HG03103 (cell line): ENCODE measurements at regions not wholly inside any gene's neighbourhood (a gene's known extent, or its start where the extent isn't known, plus 50 kb on each side); places are given as distances from the start of the nearest gene placed in this dataset.
"Not testable (repeated sequence)": the region's sequence is repeated elsewhere in the genome, so short reads cannot be mapped to it uniquely, and the experiment has no call there.

Source experiments
- ATAC-seq: cut with Tn5 transposase; IDR thresholded peaks from one replicate; pipeline ENCODE4 v1.9.1; 2021; ENCODE audit warnings: low read depth; ENCODE audit not compliant: unreplicated experiment

DNA sequence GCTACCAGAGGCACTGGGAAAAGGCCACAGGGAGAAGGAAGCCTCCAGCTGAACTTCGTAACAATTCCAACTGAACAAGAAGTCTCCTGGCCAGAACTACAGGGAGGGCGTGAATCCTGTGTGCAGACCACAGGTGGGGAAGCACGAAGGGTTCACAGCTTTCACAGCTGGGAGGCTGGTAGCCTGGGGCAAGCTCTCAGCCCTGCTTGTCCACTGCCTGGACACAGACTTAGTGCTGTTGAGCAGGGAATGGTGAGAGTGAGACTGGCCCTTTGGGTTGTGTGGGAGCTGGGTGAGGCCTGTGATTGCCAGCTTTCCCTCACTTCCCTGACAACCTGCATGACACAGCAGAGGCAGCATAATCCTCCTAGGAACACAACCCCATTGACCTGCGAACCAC is 52.1 kb upstream of the TMEM45B start:
- not testable (repeated sequence) for ATAC-seq

DNA sequence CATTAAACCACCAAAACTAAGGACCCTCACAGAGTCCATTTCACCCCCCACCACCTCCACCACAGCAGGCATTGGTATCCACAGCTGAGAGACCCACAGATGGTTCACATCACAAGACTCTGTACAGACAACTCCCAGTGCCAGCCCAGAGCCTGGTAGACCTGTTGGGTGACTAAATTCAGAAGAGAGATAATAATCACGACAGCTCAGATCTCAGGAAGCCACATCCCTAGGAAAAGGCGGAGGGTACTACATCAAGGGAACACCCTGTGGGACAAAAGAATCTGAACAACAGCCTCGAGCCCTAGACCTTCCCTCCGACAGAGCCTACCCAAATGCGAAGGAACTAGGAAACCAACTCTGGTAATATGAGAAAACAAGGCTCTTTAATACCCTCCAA is 51.4 kb upstream of the TMEM45B start:
- ATAC-seq: not testable (repeated sequence)
